ENCODE measurements at regions not wholly inside any gene's neighbourhood (a gene's known extent, or its start where the extent isn't known, plus 50 kb on each side); places are given as distances from the start of the nearest gene placed in this dataset.

GRCh38 chr7:121591926-121592325 lies 195.8 kb upstream of the FAM3C start:
- no peak for TF ChIP-seq CTCF (IDR thresholded peaks at IDR 0.05)
- no peak for TF ChIP-seq EZH2phosphoT487 (IDR thresholded peaks at IDR 0.05)
- no peak for TF ChIP-seq EZH2 (IDR thresholded peaks at IDR 0.05)

Measured in neural progenitor cell (in vitro differentiated cells).